Renal pelvis (tissue), 1 donor: ENCODE measurements at regions not wholly inside any gene's neighbourhood (a gene's known extent, or its start where the extent isn't known, plus 50 kb on each side); places are given as distances from the start of the nearest gene placed in this dataset.

Experiments
- DNase-seq: peaks from one replicate; pipeline ENCODE4 v3.0.0-alpha.2; 2013

- no peak for DNase-seq
These were observed 57.1 kb upstream of the CELF2 start for GRCh38 chr10:10960534-10960933.

- DNase-seq: no peak
These were observed 56.6 kb upstream of the CELF2 start for GRCh38 chr10:10961072-10961471.

GRCh38 chr10:10967029-10967428 lies 50.6 kb upstream of the CELF2 start:
- no peak for DNase-seq

- no peak for DNase-seq
These were observed 50.0 kb upstream of the CELF2 start for GRCh38 chr10:10967581-10968256.
